ENCODE measurements at regions not wholly inside any gene's neighbourhood (a gene's known extent, or its start where the extent isn't known, plus 50 kb on each side); places are given as distances from the start of the nearest gene placed in this dataset.
"Not testable (repeated sequence)": the region's sequence is repeated elsewhere in the genome, so short reads cannot be mapped to it uniquely, and the experiment has no call there.

DNA sequence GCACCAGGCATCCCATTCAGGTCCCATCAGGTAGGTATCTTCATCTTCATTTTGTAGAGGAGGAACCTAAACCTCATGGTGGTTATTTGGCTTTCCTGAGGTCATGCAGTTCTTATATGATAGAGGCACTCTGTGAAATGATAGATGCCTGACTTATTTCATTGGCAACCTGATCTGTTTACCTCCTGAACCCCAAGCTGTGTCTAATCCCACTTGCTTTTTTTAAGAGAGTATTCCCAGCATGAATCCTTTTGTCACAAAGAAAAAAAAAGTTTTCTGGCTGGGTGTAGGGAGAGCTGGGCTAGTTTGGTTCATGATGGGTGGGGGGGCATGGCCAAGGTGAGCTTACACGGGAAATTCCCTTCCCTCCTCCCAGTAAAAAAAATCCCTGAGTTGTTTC lies 154.2 kb downstream of the TENT5C start:
- TF ChIP-seq, protein P1, sequence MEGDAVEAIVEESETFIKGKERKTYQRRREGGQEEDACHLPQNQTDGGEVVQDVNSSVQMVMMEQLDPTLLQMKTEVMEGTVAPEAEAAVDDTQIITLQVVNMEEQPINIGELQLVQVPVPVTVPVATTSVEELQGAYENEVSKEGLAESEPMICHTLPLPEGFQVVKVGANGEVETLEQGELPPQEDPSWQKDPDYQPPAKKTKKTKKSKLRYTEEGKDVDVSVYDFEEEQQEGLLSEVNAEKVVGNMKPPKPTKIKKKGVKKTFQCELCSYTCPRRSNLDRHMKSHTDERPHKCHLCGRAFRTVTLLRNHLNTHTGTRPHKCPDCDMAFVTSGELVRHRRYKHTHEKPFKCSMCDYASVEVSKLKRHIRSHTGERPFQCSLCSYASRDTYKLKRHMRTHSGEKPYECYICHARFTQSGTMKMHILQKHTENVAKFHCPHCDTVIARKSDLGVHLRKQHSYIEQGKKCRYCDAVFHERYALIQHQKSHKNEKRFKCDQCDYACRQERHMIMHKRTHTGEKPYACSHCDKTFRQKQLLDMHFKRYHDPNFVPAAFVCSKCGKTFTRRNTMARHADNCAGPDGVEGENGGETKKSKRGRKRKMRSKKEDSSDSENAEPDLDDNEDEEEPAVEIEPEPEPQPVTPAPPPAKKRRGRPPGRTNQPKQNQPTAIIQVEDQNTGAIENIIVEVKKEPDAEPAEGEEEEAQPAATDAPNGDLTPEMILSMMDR (IDR thresholded peaks at IDR 0.05; ENCODE audit: low read depth, low read length): no peak
- no peak for DNase-seq (ENCODE audit: low read depth in 2 of 2)

DNA sequence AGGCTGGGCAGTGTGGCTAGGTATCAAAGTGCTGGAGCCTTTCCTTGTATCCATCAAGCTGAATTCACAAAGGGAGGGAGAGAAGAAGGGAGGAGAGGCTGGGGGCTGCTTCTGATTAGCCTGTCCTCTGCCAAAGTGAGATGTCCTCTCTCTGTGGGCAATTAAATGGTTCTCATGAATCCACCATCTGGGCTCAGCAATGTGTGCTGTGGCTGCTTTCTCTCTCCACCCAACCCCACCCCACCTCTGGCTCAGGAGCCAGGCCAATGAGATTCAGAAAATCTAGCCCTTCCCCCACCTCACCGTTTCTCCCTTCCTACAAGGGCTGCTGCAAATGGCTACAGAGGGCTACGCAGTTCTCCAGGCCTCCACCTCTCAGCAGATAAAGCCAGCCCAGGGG lies 154.6 kb downstream of the TENT5C start:
- H3K4me3 ChIP-seq (replicated peaks in 1 of 2; ENCODE audit: low read depth in 2 of 2, low read length in 2 of 2): no peak overlapping the region
- no peak for DNase-seq (ENCODE audit: low read depth in 2 of 2)
- TF ChIP-seq, protein P1 (IDR thresholded peaks at IDR 0.05; ENCODE audit: low read depth, low read length): no peak

More for the DNA sequence above, 154.2 kb downstream of the TENT5C start:
- no peak overlapping the region for H3K4me3 ChIP-seq (replicated peaks in 1 of 2; ENCODE audit: low read depth in 2 of 2, low read length in 2 of 2)

DNA sequence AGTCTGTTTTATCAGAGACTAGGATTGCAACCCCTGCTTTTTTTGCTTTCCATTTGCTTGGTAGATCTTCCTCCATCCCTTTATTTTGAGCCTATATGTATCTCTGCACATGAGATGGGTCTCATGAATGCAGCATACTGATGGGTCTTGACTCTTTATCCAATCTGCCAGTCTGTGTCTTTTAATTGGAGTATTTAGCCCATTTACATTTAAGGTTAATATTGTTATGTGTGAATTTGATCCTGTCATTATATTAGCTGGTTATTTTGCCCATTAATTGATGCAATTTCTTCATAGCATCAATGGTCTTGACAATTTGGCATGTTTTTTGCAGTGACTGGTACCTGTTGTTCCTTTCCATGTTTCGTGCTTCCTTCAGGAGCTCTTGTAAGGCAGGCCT lies 161.7 kb downstream of the GDAP2 start:
- not testable (repeated sequence) for DNase-seq (ENCODE audit: low read depth in 2 of 2); H3K4me3 ChIP-seq (replicated peaks in 1 of 2; ENCODE audit: low read depth in 2 of 2, low read length in 2 of 2)

DNA sequence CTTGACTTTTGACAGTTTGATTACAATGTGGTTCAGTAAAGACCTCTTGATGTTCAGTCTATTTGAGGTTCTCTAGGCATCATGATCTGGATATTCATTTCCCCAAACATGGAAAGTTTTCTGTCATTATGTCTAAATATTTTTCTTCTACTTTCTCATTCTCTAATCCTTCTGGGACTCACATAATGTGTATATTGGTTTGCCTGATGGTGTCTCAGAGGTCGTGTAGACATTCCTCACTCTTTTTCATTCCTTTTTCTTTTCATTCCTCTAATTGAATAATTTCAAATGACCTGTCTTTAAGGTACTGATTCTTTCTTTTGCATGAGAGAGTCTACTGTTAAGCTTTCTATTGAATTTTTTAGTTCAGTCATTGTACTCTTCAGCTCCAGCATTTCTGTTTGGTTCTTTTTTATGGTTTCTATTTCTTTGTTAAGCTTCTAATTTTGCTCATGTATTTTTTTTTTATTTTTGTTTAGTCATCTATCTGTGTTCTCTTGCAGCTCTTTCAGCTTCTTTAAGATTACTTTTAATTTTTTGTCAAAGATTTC lies 158.4 kb downstream of the GDAP2 start:
- DNase-seq (ENCODE audit: low read depth in 2 of 2): no peak
- TF ChIP-seq, protein P1 (IDR thresholded peaks at IDR 0.05; ENCODE audit: low read depth, low read length): no peak
- no peak overlapping the region for H3K4me3 ChIP-seq (replicated peaks in 1 of 2; ENCODE audit: low read depth in 2 of 2, low read length in 2 of 2)

DNA sequence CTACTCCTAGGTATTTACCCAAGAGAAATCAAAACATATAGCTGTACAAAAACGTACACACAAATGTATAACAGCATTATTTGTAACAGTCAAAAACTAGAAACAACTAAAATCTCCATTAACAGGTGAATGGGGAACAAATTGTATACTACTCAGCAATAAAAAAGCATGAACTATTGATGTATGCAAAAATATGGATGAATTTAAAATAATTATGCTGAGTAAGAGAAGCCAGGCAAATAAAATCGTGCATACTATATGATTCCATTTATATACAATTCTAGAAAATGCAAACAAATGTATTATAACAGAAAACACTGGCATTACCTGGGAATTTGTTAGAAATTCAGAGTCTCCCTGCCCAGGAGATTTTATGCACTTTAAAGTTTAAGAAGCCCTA lies 150.1 kb downstream of the GDAP2 start:
- no peak overlapping the region for H3K4me3 ChIP-seq (replicated peaks in 1 of 2; ENCODE audit: low read depth in 2 of 2, low read length in 2 of 2)
- no peak for DNase-seq (ENCODE audit: low read depth in 2 of 2)
- TF ChIP-seq, protein P1 (IDR thresholded peaks at IDR 0.05; ENCODE audit: low read depth, low read length): no peak

DNA sequence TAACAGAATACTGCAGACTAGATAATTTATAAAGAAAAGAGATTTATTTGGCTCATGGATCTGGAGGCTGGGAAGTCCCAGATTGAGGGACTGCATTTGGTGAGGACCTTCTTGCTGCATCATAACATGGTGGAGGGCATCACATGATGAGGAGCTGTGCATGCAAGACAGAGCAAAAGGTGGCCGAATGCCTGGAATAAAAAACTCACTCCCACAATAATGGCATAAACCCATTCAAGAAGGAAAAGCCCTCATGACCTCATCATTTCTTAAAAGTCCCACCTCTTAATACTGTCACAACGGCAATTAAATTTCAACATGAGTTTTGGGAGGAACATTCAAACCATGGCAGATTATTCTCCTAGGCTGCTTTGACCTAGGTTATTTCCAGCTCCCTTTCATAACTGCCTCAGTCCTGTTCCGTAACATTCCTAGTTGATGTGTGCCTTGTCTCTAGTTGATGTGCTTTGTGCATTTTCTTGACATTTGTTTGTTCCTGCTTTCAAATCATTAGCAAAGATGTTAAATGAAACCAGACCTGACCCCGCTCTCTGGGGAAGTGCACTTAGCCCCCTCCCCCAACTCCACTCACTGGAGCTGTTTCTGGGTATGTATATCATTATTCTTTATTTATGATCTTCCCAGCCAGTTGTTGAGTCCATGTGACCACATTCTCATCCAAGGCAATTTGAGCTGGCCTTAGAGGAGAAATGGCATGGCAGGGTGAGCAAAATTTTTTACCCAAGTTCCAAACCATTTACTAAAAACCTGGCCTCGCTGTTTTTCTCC lies 148.5 kb downstream of the GDAP2 start:
- no peak overlapping the region for H3K4me3 ChIP-seq (replicated peaks in 1 of 2; ENCODE audit: low read depth in 2 of 2, low read length in 2 of 2)
- no peak for DNase-seq (ENCODE audit: low read depth in 2 of 2)
- TF ChIP-seq, protein P1 (IDR thresholded peaks at IDR 0.05; ENCODE audit: low read depth, low read length): no peak

DNA sequence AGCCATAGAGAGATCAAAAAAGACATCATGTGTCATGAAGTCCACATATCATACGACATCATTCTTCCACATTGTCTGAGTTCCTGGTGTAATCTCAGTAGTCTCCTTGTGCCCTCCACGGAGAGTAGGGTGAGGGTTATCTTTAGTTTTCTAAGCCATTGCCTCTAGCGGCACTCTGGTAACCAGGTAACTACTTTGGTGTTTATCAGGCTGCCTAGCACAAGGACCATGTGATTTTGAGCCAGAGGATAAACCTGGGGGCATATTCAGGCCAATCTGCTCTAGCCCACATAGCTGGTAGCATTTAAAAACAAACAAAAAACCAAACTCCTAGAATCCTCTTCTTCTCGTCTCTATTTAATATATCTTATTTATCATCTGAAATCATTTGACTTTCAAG lies 147.4 kb downstream of the GDAP2 start:
- TF ChIP-seq, protein P1 (IDR thresholded peaks at IDR 0.05; ENCODE audit: low read depth, low read length): no peak
- H3K4me3 ChIP-seq (replicated peaks in 1 of 2; ENCODE audit: low read depth in 2 of 2, low read length in 2 of 2): no peak overlapping the region
- no peak for DNase-seq (ENCODE audit: low read depth in 2 of 2)

All from cardiac fibroblast (primary cell).